ENCODE measurements at regions not wholly inside any gene's neighbourhood (a gene's known extent, or its start where the extent isn't known, plus 50 kb on each side); places are given as distances from the start of the nearest gene placed in this dataset.

DNA sequence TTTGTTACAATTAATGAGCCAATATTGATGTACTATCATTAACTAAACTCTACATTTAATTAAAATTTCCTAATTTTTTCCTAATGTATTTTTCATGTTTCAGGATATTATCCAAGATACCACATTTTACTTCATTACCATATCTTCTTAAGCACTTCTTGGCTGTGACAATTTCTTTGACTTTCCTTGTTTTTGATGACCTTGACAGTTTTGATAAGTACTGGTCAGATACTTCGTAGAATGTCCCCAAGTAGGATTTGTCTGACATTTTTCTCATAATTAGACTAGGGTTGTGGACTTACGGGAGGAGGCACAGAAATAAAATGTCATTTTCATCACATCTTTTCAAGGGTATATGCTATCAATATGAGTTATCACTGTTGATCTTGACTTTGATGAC, 700.9 kb downstream of the BCL11B start:
- TF ChIP-seq, protein P1, sequence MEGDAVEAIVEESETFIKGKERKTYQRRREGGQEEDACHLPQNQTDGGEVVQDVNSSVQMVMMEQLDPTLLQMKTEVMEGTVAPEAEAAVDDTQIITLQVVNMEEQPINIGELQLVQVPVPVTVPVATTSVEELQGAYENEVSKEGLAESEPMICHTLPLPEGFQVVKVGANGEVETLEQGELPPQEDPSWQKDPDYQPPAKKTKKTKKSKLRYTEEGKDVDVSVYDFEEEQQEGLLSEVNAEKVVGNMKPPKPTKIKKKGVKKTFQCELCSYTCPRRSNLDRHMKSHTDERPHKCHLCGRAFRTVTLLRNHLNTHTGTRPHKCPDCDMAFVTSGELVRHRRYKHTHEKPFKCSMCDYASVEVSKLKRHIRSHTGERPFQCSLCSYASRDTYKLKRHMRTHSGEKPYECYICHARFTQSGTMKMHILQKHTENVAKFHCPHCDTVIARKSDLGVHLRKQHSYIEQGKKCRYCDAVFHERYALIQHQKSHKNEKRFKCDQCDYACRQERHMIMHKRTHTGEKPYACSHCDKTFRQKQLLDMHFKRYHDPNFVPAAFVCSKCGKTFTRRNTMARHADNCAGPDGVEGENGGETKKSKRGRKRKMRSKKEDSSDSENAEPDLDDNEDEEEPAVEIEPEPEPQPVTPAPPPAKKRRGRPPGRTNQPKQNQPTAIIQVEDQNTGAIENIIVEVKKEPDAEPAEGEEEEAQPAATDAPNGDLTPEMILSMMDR (conservative IDR thresholded peaks at IDR 0.05) = no peak
- no peak for TF ChIP-seq ZFX (IDR thresholded peaks at IDR 0.05)
- no peak overlapping the region for H3K27ac ChIP-seq

DNA sequence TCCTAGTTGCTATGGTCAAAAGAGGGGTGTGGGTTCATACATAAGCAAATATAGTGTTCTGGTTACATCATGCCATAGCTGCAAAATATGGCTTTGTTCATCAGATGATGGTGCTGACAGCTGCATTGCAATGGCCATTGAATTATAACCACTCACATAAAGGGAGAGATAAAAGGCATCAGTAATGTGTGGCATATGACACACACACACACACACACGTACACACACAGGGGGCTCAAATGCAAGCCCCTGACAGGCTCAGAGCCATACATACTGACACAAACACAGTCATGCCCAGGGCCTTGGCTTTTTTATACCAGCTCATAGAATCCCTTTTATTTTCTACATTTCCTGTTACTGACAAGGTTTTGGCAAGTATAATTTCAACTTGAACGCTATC, 698.9 kb downstream of the BCL11B start:
- TF ChIP-seq ZFX (IDR thresholded peaks at IDR 0.05) = no peak
- TF ChIP-seq, protein P1 (conservative IDR thresholded peaks at IDR 0.05) = no peak

DNA sequence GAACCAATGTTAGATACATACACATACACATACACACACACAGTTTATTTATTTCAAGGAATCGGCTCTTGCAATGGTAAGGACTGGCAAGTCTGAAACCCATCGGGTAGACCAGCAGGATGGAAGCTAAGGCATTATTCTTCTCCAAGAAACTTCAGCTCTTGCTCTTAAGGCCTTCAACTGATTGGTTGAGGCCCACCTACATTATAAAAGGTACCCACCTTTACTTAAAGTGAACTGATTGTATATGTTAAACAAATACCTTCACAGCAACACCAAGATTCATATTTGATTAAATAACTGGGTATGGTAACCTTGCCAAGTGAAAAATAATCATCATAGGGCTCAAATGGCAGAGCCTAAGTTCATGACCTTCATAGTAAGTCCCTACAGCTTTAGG, 695.5 kb downstream of the BCL11B start:
- TF ChIP-seq, protein P1 (conservative IDR thresholded peaks at IDR 0.05) = no peak
- TF ChIP-seq ZFX (IDR thresholded peaks at IDR 0.05) = no peak
- no peak overlapping the region for H3K27ac ChIP-seq

More for the DNA sequence above, 698.9 kb downstream of the BCL11B start:
- no peak overlapping the region for H3K27ac ChIP-seq

DNA sequence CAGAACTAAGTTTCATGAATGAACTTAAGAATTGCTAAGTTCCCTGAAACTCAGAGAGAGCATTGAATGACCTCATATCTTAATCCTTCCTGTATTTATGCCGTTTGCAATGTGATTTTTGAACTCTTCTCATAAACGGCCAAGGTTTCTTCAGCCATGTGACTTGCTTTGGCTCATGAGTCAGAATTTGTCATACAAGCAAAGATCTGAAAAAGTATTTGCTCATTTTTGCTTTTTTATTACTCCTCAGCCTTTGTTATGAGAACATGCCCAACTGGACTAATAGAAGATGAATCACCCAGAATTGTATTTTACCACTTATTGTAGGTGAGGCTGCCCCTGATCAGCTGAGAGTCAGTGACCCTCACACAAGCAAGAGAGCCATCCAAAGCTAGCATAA, 693.8 kb downstream of the BCL11B start:
- H3K27ac ChIP-seq = no peak overlapping the region
- no peak for TF ChIP-seq ZFX (IDR thresholded peaks at IDR 0.05)
- TF ChIP-seq, protein P1 (conservative IDR thresholded peaks at IDR 0.05) = no peak

DNA sequence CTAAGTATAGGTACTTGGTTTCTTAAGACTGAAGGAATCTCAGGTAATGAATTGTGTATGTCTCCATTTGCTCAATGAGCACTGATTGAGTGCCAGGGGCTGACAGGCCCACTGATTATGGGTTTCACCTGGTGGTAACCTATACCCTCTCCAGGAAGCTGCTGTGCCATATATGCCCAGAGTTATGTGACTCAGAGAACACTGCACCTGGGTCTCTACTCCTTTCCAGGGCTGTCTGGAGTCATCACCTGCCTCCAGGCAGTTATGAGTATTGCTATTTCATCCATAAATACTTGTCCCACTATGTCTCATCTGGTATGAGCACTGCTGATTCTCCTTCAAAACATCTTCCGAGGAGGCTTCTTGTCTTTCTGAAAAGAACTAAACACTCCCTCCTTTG, 692.9 kb downstream of the BCL11B start:
- no peak for TF ChIP-seq ZFX (IDR thresholded peaks at IDR 0.05)
- TF ChIP-seq, protein P1 (conservative IDR thresholded peaks at IDR 0.05) = no peak
- H3K27ac ChIP-seq = no peak overlapping the region

DNA sequence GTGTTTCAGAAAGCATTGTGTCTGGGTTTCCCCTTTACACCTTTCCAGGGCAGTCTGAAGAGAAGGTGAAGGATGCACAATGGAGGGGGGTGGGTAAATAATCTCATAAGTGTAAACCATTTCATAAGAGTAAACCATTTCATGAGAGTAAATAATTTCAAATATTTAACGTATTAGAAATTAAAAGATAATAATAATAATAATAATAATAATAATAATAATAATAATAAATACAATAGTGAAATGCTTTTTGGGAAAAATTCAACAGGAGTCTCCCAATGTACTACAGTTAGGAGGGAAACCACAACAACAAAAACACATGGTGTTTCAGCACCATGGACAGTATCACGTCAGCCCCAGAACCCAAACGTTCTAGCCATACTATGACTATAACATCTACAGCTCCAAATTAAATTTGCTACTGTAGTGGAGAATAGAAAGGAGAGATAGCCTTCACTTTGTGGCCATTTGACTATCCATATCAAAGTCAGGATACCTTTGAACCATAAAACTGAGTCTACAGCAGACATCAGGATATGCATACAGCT, 691.8 kb downstream of the BCL11B start:
- no peak overlapping the region for H3K27ac ChIP-seq
- TF ChIP-seq, protein P1 (conservative IDR thresholded peaks at IDR 0.05) = no peak
- no peak for TF ChIP-seq ZFX (IDR thresholded peaks at IDR 0.05)

DNA sequence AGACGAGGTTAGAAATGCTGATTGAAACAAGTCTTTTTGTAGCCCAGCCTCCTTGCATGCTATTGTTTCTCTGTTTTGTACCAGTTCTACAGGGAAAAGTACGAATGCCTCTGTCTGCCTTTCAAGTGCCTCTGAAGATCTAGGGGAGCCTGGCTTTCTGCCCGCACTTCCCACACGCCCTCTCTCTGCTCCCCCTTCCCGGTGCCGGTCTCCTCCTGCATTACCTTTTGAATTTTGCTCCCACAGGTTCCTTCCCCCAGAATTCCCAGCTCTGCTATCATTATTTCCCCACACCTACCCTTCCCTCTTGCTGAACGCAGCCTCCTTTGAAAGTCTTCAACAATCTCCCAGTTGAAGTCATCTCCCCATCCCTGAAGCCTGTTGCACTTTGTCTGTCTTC, 689.7 kb downstream of the BCL11B start:
- H3K27ac ChIP-seq = no peak overlapping the region
- TF ChIP-seq, protein P1 (conservative IDR thresholded peaks at IDR 0.05) = no peak
- TF ChIP-seq ZFX (IDR thresholded peaks at IDR 0.05) = no peak
